GM12878 (cell line): ENCODE measurements at regions not wholly inside any gene's neighbourhood (a gene's known extent, or its start where the extent isn't known, plus 50 kb on each side); places are given as distances from the start of the nearest gene placed in this dataset.

ENCODE experiments used
- ATAC-seq: fragments of 200-7000 bp; cut with Tn5 transposase; 3 replicates; pipeline ENCODE4 v1.9.1; 2020; ENCODE audit warnings: mild to moderate bottlenecking, moderate library complexity
- BruUV-seq: library from RNA; stranded (reverse); fragments of 400-500 nt; replicated peaks from 2 replicates; lab custom pipeline; 2021; lab: Mats Ljungman, UMichigan
- CTCF ChIA-PET: fragments of 300-600 bp; sonication (Branson Sonifier 250); formaldehyde crosslinking; extraction: SDS; loops from one replicate; lab custom pipeline; 2021; ENCODE audit warnings: inconsistent platforms; lab: Yijun Ruan, JAX
- POLR2A ChIA-PET: fragments of 350-600 bp; formaldehyde crosslinking; extraction: SDS; loops from one replicate; lab custom pipeline; 2021; ENCODE audit warnings: inconsistent platforms; lab: Charles Lee
- RAD21 ChIA-PET: fragments of 300-600 bp; sonication (Branson Sonifier 250); formaldehyde crosslinking; loops from one replicate; lab custom pipeline; 2023; ENCODE audit warnings: antibody characterized with exemption; ENCODE audit not compliant: unreplicated experiment; lab: Charles Lee
- SMC1A ChIA-PET: fragments of 300-600 bp; sonication (Branson Sonifier 250); formaldehyde crosslinking; loops from one replicate; lab custom pipeline; 2023; ENCODE audit not compliant: unreplicated experiment, uncharacterized antibody; lab: Charles Lee
- DNase-seq: peaks from one replicate; pipeline ENCODE4 v3.0.0-alpha.2; 2011; ENCODE audit warnings: low read depth, low spot score
- FAIRE-seq: peaks from 3 replicates; lab custom pipeline; 2011; peaks lifted over from hg19 to GRCh38; lab: Jason Lieb, UNC
- H2AFZ ChIP-seq: 2 replicates; pipeline ENCODE4 v1.6.0; 2011; ENCODE audit warnings: low read depth, low read length, control low read depth; ENCODE audit not compliant: control insufficient read depth
- H3K27ac ChIP-seq: 2 replicates; pipeline ENCODE4 v1.5.1; 2011; ENCODE audit warnings: control low read depth; ENCODE audit not compliant: control insufficient read depth, insufficient read depth
- H3K27me3 ChIP-seq, 2 experiments: replicated peaks in 1 of 2; 2 replicates each; pipeline versions ENCODE4 v1.6.0 to v1.6.1; 2011; ENCODE audit warnings: low read length in 1 of 2; ENCODE audit not compliant: control insufficient read depth in 2 of 2, insufficient read depth in 2 of 2
- H3K36me3 ChIP-seq, 2 experiments: 2 replicates each; pipeline ENCODE4 v1.5.1; 2011; ENCODE audit warnings: low read length in 1 of 2; ENCODE audit not compliant: control insufficient read depth in 2 of 2, insufficient read depth in 2 of 2
- H3K4me1 ChIP-seq: 2 replicates; pipeline ENCODE4 v1.6.1; 2011; ENCODE audit warnings: mild to moderate bottlenecking, low read length, moderate library complexity, mixed read lengths; ENCODE audit not compliant: control insufficient read depth, insufficient read depth
- H3K4me2 ChIP-seq: 2 replicates; pipeline ENCODE4 v1.6.0; 2011; ENCODE audit warnings: control low read depth; ENCODE audit not compliant: control insufficient read depth, insufficient read depth
- H3K4me3 ChIP-seq: fragments of 200-600 bp; sonication (generic); 2 replicates; pipeline ENCODE4 v1.5.1; 2016
- H3K79me2 ChIP-seq: 2 replicates; pipeline ENCODE4 v1.6.0; 2011; ENCODE audit warnings: low read length; ENCODE audit not compliant: control insufficient read depth, insufficient read depth
- H3K9ac ChIP-seq: 2 replicates; pipeline ENCODE4 v1.8.0; 2011; ENCODE audit warnings: low read length, control low read depth, mixed read lengths; ENCODE audit not compliant: control insufficient read depth, insufficient read depth
- H3K9me3 ChIP-seq: replicated peaks from 3 replicates; pipeline ENCODE4 v1.5.1; 2011; ENCODE audit warnings: mild to moderate bottlenecking, low read length; ENCODE audit not compliant: control insufficient read depth, insufficient read depth
- H4K20me1 ChIP-seq: 2 replicates; pipeline ENCODE4 v1.6.0; 2011; ENCODE audit not compliant: control insufficient read depth, insufficient read depth
- ATF3 ChIP-seq: IDR thresholded peaks from 2 replicates; pipeline ENCODE4 v1.6.1; 2011; ENCODE audit warnings: low read depth, mild to moderate bottlenecking, low read length, moderate library complexity, borderline replicate concordance; ENCODE audit errors: extremely low read depth
- CEBPZ ChIP-seq: fragments of 150-350 bp; IDR thresholded peaks from 2 replicates; pipeline ENCODE4 v1.6.1; 2016; ENCODE audit warnings: low read depth, low read length
- CHD4 ChIP-seq: fragments of 200-600 bp; sonication (generic); IDR thresholded peaks from 2 replicates; pipeline ENCODE4 v1.6.1; 2016; ENCODE audit warnings: mild to moderate bottlenecking
- FOS ChIP-seq: IDR thresholded peaks from 3 replicates; pipeline ENCODE4 v1.6.1; 2011; ENCODE audit warnings: borderline replicate concordance; ENCODE audit not compliant: insufficient read length; ENCODE audit errors: extremely low read depth
- HCFC1 ChIP-seq: fragments of 150-350 bp; IDR thresholded peaks from 2 replicates; pipeline ENCODE4 v1.6.1; 2014; ENCODE audit warnings: low read length
- MTA3 ChIP-seq: IDR thresholded peaks from 2 replicates; pipeline ENCODE4 v1.6.1; 2012; ENCODE audit warnings: low read length, inconsistent platforms, borderline replicate concordance
- POLR2A ChIP-seq: IDR thresholded peaks from 2 replicates; pipeline ENCODE4 v1.6.1; 2011; ENCODE audit warnings: low read depth, mild to moderate bottlenecking, low read length
- RAD51 ChIP-seq: fragments of 450-650 bp; IDR thresholded peaks from 2 replicates; pipeline ENCODE4 v1.6.1; 2016; ENCODE audit warnings: moderate library complexity, mild to moderate bottlenecking, inconsistent platforms
- SIX5 ChIP-seq: IDR thresholded peaks from 2 replicates; pipeline ENCODE4 v1.6.1; 2011; ENCODE audit warnings: mild to moderate bottlenecking, low read depth, low read length, moderate library complexity; ENCODE audit not compliant: severe bottlenecking
- SREBF2 ChIP-seq: IDR thresholded peaks from 2 replicates; pipeline ENCODE4 v1.6.1; 2012; ENCODE audit warnings: mild to moderate bottlenecking, low read length
- YY1 ChIP-seq: IDR thresholded peaks from 2 replicates; pipeline ENCODE4 v1.6.1; 2011; ENCODE audit warnings: low read depth, mild to moderate bottlenecking, low read length
- ZNF24 ChIP-seq: fragments of 450-650 bp; IDR thresholded peaks from 2 replicates; pipeline ENCODE4 v1.6.1; 2017; ENCODE audit warnings: antibody characterized with exemption, mild to moderate bottlenecking
- WGBS: methylation state at CpG from one replicate; pipeline ENCODE4 v1.1.6; 2016; ENCODE audit warnings: low lambda C conversion rate; ENCODE audit not compliant: insufficient replicate concordance, insufficient coverage; ENCODE audit errors: missing lambda C conversion rate; 5-methylcytosine and 5-hydroxymethylcytosine counted together
- in situ Hi-C: fragments of 300-500 bp; cut with MboI; formaldehyde crosslinking; loops from 9 replicates; pipeline ENCODE4 v1.14.3; 2018; ENCODE audit warnings: mixed read lengths
- intact Hi-C: fragments of 100-400 bp; cut with micrococcal nuclease; formaldehyde crosslinking; loops from one replicate; pipeline ENCODE4 v1.14.2; 2022; ENCODE audit not compliant: unreplicated experiment
- TF ChIP-seq, protein P1 (sequence below): fragments of 450-650 bp; IDR thresholded peaks from 2 replicates; pipeline ENCODE4 v1.6.1; 2018; ENCODE audit warnings: mild to moderate bottlenecking, low read depth, moderate library complexity; ENCODE audit not compliant: partially characterized antibody
- TF ChIP-seq, protein P2 (sequence below), 3 experiments: IDR thresholded peaks in 2 of 3; conservative IDR thresholded peaks in 1 of 3; 2 replicates each; pipeline ENCODE4 v1.5.1; 2011; ENCODE audit warnings: low read depth in 3 of 3, low read length in 3 of 3, mild to moderate bottlenecking in 3 of 3, control low read depth in 2 of 3, moderate library complexity in 2 of 3, inconsistent platforms in 1 of 3, mixed read lengths in 1 of 3; ENCODE audit not compliant: control insufficient read depth in 2 of 3, insufficient read depth in 1 of 3; ENCODE audit errors: extremely low read depth in 1 of 3
- TF ChIP-seq, protein P3 (sequence below): IDR thresholded peaks from 2 replicates; pipeline ENCODE4 v1.6.1; 2012; ENCODE audit warnings: low read depth, low read length, improper control_type of control experiment

DNA sequence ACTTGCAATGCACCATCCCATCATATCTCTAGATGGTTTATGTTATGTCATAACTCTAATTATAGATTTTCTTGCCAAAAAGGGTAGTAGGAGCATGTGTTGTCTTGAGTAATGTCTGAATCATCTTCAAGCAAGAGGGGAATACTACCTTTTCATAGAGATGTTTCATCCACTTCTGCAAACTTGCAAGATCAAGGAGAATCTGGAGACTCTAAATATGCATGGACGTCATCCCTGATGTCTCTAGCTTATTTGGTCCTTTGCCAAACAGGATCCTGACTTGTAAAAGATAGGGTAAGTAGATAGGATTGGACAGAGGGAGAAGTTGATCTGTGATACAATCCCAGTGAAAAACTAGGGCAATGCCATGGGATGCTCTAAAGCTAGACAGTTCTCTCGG, 246.5 kb downstream of the DMRTA1 start:
- ATAC-seq (no peak), FAIRE-seq (no peak), DNase-seq (no peak)
- Histone ChIP-seq H3K27ac (no peak overlapping the region), H3K4me3 (no peak overlapping the region), H3K9ac (no peak overlapping the region), H2AFZ (no peak overlapping the region), H4K20me1 (no peaks in the 10 kb centered on the region), H3K27me3 (no peaks in the 10 kb centered on the region), H3K36me3 (no peaks in the 10 kb centered on the region), H3K4me2 (no peak overlapping the region), H3K4me1 (no peaks in the 10 kb centered on the region), H3K79me2 (no peaks in the 10 kb centered on the region), H3K9me3 (no peaks in the 10 kb centered on the region)
- SMC1A ChIA-PET, result no interaction called here
- no TSS peak for BruUV-seq
- intact Hi-C loops (no loop called here), in situ Hi-C loops (no loop called here)
- RAD21 ChIA-PET, result no interaction called here
- CTCF ChIA-PET, result interaction anchor here (0.6 to 0.7 kb wide), 2 partner anchors 224 to 449 kb away, joined by 3 read pairs; no protein-coding TSS in a partner anchor
- 22% methylated on average over 2 of the region's 2 CpGs for WGBS
- POLR2A ChIA-PET, result no interaction called here
- TF ChIP-seq SREBF2, result no peak
- no peak for TF ChIP-seq ATF3
- no peak for TF ChIP-seq HCFC1
- TF ChIP-seq RAD51, result no peak
- TF ChIP-seq, protein P1, sequence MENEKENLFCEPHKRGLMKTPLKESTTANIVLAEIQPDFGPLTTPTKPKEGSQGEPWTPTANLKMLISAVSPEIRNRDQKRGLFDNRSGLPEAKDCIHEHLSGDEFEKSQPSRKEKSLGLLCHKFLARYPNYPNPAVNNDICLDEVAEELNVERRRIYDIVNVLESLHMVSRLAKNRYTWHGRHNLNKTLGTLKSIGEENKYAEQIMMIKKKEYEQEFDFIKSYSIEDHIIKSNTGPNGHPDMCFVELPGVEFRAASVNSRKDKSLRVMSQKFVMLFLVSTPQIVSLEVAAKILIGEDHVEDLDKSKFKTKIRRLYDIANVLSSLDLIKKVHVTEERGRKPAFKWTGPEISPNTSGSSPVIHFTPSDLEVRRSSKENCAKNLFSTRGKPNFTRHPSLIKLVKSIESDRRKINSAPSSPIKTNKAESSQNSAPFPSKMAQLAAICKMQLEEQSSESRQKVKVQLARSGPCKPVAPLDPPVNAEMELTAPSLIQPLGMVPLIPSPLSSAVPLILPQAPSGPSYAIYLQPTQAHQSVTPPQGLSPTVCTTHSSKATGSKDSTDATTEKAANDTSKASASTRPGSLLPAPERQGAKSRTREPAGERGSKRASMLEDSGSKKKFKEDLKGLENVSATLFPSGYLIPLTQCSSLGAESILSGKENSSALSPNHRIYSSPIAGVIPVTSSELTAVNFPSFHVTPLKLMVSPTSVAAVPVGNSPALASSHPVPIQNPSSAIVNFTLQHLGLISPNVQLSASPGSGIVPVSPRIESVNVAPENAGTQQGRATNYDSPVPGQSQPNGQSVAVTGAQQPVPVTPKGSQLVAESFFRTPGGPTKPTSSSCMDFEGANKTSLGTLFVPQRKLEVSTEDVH, result no peak
- no peak for TF ChIP-seq YY1
- TF ChIP-seq CEBPZ, result no peak
- TF ChIP-seq POLR2A, result no peak
- TF ChIP-seq MTA3, result no peak
- no peak for TF ChIP-seq CHD4
- TF ChIP-seq, protein P2, sequence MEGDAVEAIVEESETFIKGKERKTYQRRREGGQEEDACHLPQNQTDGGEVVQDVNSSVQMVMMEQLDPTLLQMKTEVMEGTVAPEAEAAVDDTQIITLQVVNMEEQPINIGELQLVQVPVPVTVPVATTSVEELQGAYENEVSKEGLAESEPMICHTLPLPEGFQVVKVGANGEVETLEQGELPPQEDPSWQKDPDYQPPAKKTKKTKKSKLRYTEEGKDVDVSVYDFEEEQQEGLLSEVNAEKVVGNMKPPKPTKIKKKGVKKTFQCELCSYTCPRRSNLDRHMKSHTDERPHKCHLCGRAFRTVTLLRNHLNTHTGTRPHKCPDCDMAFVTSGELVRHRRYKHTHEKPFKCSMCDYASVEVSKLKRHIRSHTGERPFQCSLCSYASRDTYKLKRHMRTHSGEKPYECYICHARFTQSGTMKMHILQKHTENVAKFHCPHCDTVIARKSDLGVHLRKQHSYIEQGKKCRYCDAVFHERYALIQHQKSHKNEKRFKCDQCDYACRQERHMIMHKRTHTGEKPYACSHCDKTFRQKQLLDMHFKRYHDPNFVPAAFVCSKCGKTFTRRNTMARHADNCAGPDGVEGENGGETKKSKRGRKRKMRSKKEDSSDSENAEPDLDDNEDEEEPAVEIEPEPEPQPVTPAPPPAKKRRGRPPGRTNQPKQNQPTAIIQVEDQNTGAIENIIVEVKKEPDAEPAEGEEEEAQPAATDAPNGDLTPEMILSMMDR (IDR thresholded peaks at IDR 0.05 in 2 of 3, conservative IDR thresholded peaks at IDR 0.05 in 1 of 3; ENCODE audit: control insufficient read depth in 2 of 3, extremely low read depth in 1 of 3, insufficient read depth in 1 of 3, low read depth in 3 of 3, low read length in 3 of 3), result no peak
- TF ChIP-seq FOS, result no peak
- no peak for TF ChIP-seq ZNF24
- no peak for TF ChIP-seq SIX5
- TF ChIP-seq, protein P3, sequence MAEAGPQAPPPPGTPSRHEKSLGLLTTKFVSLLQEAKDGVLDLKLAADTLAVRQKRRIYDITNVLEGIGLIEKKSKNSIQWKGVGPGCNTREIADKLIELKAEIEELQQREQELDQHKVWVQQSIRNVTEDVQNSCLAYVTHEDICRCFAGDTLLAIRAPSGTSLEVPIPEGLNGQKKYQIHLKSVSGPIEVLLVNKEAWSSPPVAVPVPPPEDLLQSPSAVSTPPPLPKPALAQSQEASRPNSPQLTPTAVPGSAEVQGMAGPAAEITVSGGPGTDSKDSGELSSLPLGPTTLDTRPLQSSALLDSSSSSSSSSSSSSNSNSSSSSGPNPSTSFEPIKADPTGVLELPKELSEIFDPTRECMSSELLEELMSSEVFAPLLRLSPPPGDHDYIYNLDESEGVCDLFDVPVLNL, result no peak
